ENCODE measurements at regions not wholly inside any gene's neighbourhood (a gene's known extent, or its start where the extent isn't known, plus 50 kb on each side); places are given as distances from the start of the nearest gene placed in this dataset.

DNA sequence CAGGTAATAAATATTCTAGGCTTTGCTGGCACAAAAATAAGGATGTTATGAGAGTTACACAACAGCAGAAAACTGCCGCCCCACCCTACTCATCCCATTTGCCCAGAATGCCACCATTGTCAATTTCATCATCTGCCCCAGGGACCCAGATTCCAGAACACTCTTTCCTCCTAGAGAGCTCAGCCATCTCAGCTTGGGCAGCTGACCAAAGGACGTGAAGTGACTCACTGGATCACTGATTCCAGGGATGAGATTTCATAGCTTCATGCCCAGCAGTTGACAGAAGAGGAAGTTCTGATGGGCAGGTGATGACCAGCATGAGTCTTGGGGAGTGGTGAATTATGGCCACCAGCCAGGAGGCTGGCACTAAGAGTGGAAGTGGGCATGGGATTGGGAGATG, 450.3 kb downstream of the RMST start (continued):
- TF ChIP-seq, protein P1, sequence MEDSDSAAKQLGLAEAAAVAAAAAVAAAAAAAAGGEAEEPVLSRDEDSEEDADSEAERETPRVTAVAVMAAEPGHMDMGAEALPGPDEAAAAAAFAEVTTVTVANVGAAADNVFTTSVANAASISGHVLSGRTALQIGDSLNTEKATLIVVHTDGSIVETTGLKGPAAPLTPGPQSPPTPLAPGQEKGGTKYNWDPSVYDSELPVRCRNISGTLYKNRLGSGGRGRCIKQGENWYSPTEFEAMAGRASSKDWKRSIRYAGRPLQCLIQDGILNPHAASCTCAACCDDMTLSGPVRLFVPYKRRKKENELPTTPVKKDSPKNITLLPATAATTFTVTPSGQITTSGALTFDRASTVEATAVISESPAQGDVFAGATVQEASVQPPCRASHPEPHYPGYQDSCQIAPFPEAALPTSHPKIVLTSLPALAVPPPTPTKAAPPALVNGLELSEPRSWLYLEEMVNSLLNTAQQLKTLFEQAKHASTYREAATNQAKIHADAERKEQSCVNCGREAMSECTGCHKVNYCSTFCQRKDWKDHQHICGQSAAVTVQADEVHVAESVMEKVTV (CRISPR knock-in tag; IDR thresholded peaks at IDR 0.05) = no peak
- TF ChIP-seq DIDO1 (tag; IDR thresholded peaks at IDR 0.05; ENCODE audit: low read depth) (no peak), PRPF4 (IDR thresholded peaks at IDR 0.05; ENCODE audit: insufficient read depth, low read depth, low read length, poor library complexity, severe bottlenecking) (no peak), SRSF3 (IDR thresholded peaks at IDR 0.05; ENCODE audit: insufficient read depth, low read length) (no peak), THAP7 (CRISPR knock-in tag; IDR thresholded peaks at IDR 0.05) (no peak), CSDE1 (IDR thresholded peaks at IDR 0.05) (no peak), RBM22 (IDR thresholded peaks at IDR 0.05; ENCODE audit: low read depth, low read length, poor library complexity, severe bottlenecking) (no peak), ZNF586 (CRISPR knock-in tag; conservative IDR thresholded peaks at IDR 0.05) (no peak), POLR3G (IDR thresholded peaks at IDR 0.05; ENCODE audit: extremely low read depth, insufficient read length, insufficient replicate concordance) (no peak)
- TF ChIP-seq, protein P2, sequence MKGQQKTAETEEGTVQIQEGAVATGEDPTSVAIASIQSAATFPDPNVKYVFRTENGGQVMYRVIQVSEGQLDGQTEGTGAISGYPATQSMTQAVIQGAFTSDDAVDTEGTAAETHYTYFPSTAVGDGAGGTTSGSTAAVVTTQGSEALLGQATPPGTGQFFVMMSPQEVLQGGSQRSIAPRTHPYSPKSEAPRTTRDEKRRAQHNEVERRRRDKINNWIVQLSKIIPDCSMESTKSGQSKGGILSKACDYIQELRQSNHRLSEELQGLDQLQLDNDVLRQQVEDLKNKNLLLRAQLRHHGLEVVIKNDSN (CRISPR knock-in tag; IDR thresholded peaks at IDR 0.05) = no peak

All from K562 (cell line).